Endothelial cell of umbilical vein (primary cell): ENCODE measurements at regions not wholly inside any gene's neighbourhood (a gene's known extent, or its start where the extent isn't known, plus 50 kb on each side); places are given as distances from the start of the nearest gene placed in this dataset.

Experiments
- BruUV-seq: library from RNA; stranded (reverse); fragments of 400-500 nt; replicated peaks from 2 replicates; lab custom pipeline; 2021; lab: Mats Ljungman, UMichigan
- CTCF ChIA-PET: fragments of 300-600, 350-600 bp; sonication (Branson Sonifier 250); formaldehyde crosslinking; loops from one replicate; lab custom pipeline; 2021; ENCODE audit warnings: antibody characterized with exemption, inconsistent platforms; lab: Charles Lee
- POLR2A ChIA-PET: fragments of 300-600, 350-600 bp; sonication (Branson Sonifier 250); formaldehyde crosslinking; loops from one replicate; lab custom pipeline; 2021; ENCODE audit warnings: antibody characterized with exemption, inconsistent platforms; lab: Charles Lee
- DNase-seq: peaks from one replicate; pipeline ENCODE4 v3.0.0-alpha.2; 2011; ENCODE audit warnings: low read depth, low spot score
- FAIRE-seq: peaks from 2 replicates; lab custom pipeline; 2011; peaks lifted over from hg19 to GRCh38; lab: Jason Lieb, UNC
- H2AFZ ChIP-seq: 2 replicates; pipeline ENCODE4 v1.6.0; 2012; ENCODE audit warnings: low read depth, low read length, control low read depth, inconsistent platforms
- H3K27ac ChIP-seq: 2 replicates; pipeline ENCODE4 v1.5.1; 2011; ENCODE audit warnings: low read depth, mild to moderate bottlenecking, control low read depth, low read length, moderate library complexity; ENCODE audit not compliant: insufficient read depth
- H3K27me3 ChIP-seq, 2 experiments: 2 replicates each; pipeline versions ENCODE4 v1.6.0 to v1.6.1; 2011; ENCODE audit warnings: low read length in 2 of 2, mixed read lengths in 1 of 2; ENCODE audit not compliant: control insufficient read depth in 2 of 2, insufficient read depth in 2 of 2
- H3K36me3 ChIP-seq, 2 experiments: 2 replicates in 1 of 2; 3 replicates in 1 of 2; pipeline ENCODE4 v1.5.1; 2011; ENCODE audit warnings: low read length in 2 of 2, mild to moderate bottlenecking in 1 of 2, moderate library complexity in 1 of 2; ENCODE audit not compliant: control insufficient read depth in 2 of 2, insufficient read depth in 2 of 2; ENCODE audit errors: extremely low read depth in 1 of 2
- H3K4me1 ChIP-seq: 3 replicates; pipeline ENCODE4 v1.5.1; 2011; ENCODE audit warnings: mild to moderate bottlenecking, low read length; ENCODE audit not compliant: control insufficient read depth, insufficient read depth; ENCODE audit errors: extremely low read depth
- H3K4me2 ChIP-seq: 2 replicates; pipeline ENCODE4 v1.6.1; 2011; ENCODE audit warnings: low read length, control low read depth, mixed read lengths; ENCODE audit not compliant: insufficient read depth
- H3K4me3 ChIP-seq, 3 experiments: fragments of 200-600 bp in 1 of 3; sonication (generic), shearing (Covaris generic) in 1 of 3; replicated peaks in 1 of 3; 2 replicates each; pipeline ENCODE4 v1.5.1; 2011 to 2016; ENCODE audit warnings: control low read depth in 3 of 3, low read length in 3 of 3, mild to moderate bottlenecking in 2 of 3, inconsistent platforms in 1 of 3, low read depth in 1 of 3, moderate library complexity in 1 of 3; ENCODE audit not compliant: insufficient read depth in 1 of 3
- H3K79me2 ChIP-seq: 2 replicates; pipeline ENCODE4 v1.6.0; 2012; ENCODE audit warnings: low read length, inconsistent platforms; ENCODE audit not compliant: control insufficient read depth, insufficient read depth
- H3K9ac ChIP-seq: replicated peaks from 2 replicates; pipeline ENCODE3; 2011; ENCODE audit warnings: low read length, control low read depth; ENCODE audit not compliant: insufficient read depth; ENCODE audit errors: extremely low read depth
- H3K9me1 ChIP-seq: replicated peaks from 3 replicates; pipeline ENCODE4 v1.6.0; 2011; ENCODE audit warnings: mild to moderate bottlenecking, low read length; ENCODE audit not compliant: control insufficient read depth, insufficient read depth; ENCODE audit errors: extremely low read depth
- H3K9me3 ChIP-seq: replicated peaks from 2 replicates; pipeline ENCODE4 v1.5.1; 2012; ENCODE audit warnings: low read length, inconsistent platforms; ENCODE audit not compliant: control insufficient read depth, insufficient read depth
- H4K20me1 ChIP-seq: replicated peaks from 2 replicates; pipeline ENCODE3; 2011; ENCODE audit warnings: mild to moderate bottlenecking, low read length; ENCODE audit not compliant: control insufficient read depth, insufficient read depth; ENCODE audit errors: extremely low read depth
- EZH2 ChIP-seq: IDR thresholded peaks from 2 replicates; pipeline ENCODE4 v1.6.1; 2012; ENCODE audit warnings: borderline replicate concordance, low read depth, mild to moderate bottlenecking, moderate library complexity, low read length, inconsistent platforms; ENCODE audit not compliant: severe bottlenecking
- FOS ChIP-seq: IDR thresholded peaks from 2 replicates; pipeline ENCODE4 v1.6.1; 2011; ENCODE audit warnings: mild to moderate bottlenecking, low read length, moderate library complexity, borderline replicate concordance; ENCODE audit not compliant: insufficient read depth
- GATA2 ChIP-seq: IDR thresholded peaks from 2 replicates; pipeline ENCODE4 v1.7.0; 2011; ENCODE audit warnings: low read depth, mild to moderate bottlenecking, moderate library complexity, mixed read lengths, low read length; ENCODE audit not compliant: insufficient read length, insufficient read depth
- JUN ChIP-seq: IDR thresholded peaks from 2 replicates; pipeline ENCODE4 v1.6.1; 2011; ENCODE audit warnings: borderline replicate concordance, low read depth; ENCODE audit not compliant: insufficient read length, insufficient read depth
- MAX ChIP-seq: IDR thresholded peaks from 2 replicates; pipeline ENCODE4 v1.6.1; 2011; ENCODE audit not compliant: insufficient read depth, insufficient read length
- MYC ChIP-seq: IDR thresholded peaks from one replicate; pipeline ENCODE4 v1.6.1; 2011; ENCODE audit warnings: mild to moderate bottlenecking, low read depth, low read length
- POLR2A ChIP-seq: IDR thresholded peaks from 2 replicates; pipeline ENCODE4 v1.6.1; 2012; ENCODE audit warnings: low read depth, mild to moderate bottlenecking, control low read depth, low read length
- POLR2AphosphoS5 ChIP-seq: IDR thresholded peaks from 2 replicates; pipeline ENCODE4 v1.6.1; 2012; ENCODE audit warnings: low read depth, mild to moderate bottlenecking, control low read depth, low read length, moderate library complexity; ENCODE audit not compliant: insufficient read depth
- dilution Hi-C: fragments of 300-500 bp; cut with MboI; formaldehyde crosslinking; loops from one replicate; pipeline ENCODE4 v1.15.0; 2019; ENCODE audit warnings: low sequenced_read_pairs; ENCODE audit not compliant: extremely low pct_ligation_motif_present
- intact Hi-C: fragments of 100-400 bp; cut with micrococcal nuclease; formaldehyde crosslinking; loops from one replicate; pipeline ENCODE4 v1.10.0; 2022
- TF ChIP-seq, protein P1 (sequence below), 2 donors: IDR thresholded peaks; 1 replicate in 1 of 2; 2 replicates in 1 of 2; pipeline ENCODE4 v1.5.1; 2011; ENCODE audit warnings: low read length in 2 of 2, mild to moderate bottlenecking in 2 of 2, moderate library complexity in 2 of 2, control low read depth in 1 of 2, inconsistent platforms in 1 of 2, low read depth in 1 of 2; ENCODE audit not compliant: insufficient read depth in 1 of 2; ENCODE audit errors: extremely low read depth in 1 of 2

DNA sequence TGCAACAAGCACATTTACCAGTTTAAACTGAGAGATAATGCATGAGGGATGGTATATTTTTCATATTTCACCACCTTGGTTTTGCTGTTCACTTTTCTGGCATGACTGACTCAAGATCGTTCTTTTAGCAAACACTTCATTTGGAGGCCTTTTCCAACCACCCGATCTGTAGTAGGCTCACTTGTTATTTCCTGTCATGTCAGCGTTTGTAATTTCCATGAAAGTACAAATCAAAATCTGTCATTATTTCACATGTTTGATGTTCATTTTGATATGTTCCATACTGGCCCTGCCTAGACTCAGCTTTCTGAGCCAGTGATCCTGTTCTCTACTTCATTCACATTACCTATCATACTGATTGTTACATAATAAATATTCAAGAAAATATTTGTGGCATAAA lies 1888.3 kb upstream of the PCDH7 start:
- Histone ChIP-seq H3K4me2 (no peak overlapping the region), H3K79me2 (no peaks in the 10 kb centered on the region), H2AFZ (no peak overlapping the region), H3K36me3 (no peaks in the 10 kb centered on the region), H3K9ac (no peak overlapping the region), H3K9me3 (no peaks in the 10 kb centered on the region), H3K27ac (no peak overlapping the region), H3K4me1 (no peaks in the 10 kb centered on the region), H3K4me3 (no peak overlapping the region), H3K27me3 (no peaks in the 10 kb centered on the region), H4K20me1 (no peaks in the 10 kb centered on the region), H3K9me1 (no peaks in the 10 kb centered on the region)
- FAIRE-seq (no peak), DNase-seq (no peak)
- dilution Hi-C loops: no loop called here
- TF ChIP-seq MYC (no peak), POLR2AphosphoS5 (no peak), MAX (no peak), POLR2A (no peak), JUN (no peak), FOS (no peak), GATA2 (no peak), EZH2 (no peak)
- TF ChIP-seq, protein P1, sequence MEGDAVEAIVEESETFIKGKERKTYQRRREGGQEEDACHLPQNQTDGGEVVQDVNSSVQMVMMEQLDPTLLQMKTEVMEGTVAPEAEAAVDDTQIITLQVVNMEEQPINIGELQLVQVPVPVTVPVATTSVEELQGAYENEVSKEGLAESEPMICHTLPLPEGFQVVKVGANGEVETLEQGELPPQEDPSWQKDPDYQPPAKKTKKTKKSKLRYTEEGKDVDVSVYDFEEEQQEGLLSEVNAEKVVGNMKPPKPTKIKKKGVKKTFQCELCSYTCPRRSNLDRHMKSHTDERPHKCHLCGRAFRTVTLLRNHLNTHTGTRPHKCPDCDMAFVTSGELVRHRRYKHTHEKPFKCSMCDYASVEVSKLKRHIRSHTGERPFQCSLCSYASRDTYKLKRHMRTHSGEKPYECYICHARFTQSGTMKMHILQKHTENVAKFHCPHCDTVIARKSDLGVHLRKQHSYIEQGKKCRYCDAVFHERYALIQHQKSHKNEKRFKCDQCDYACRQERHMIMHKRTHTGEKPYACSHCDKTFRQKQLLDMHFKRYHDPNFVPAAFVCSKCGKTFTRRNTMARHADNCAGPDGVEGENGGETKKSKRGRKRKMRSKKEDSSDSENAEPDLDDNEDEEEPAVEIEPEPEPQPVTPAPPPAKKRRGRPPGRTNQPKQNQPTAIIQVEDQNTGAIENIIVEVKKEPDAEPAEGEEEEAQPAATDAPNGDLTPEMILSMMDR (IDR thresholded peaks at IDR 0.05; ENCODE audit: extremely low read depth in 1 of 2, insufficient read depth in 1 of 2, low read depth in 1 of 2, low read length in 2 of 2): no peak
- no TSS peak for BruUV-seq
- POLR2A ChIA-PET: no interaction called here
- intact Hi-C loops: no loop called here
- CTCF ChIA-PET: no interaction called here
